ENCODE measurements at regions not wholly inside any gene's neighbourhood (a gene's known extent, or its start where the extent isn't known, plus 50 kb on each side); places are given as distances from the start of the nearest gene placed in this dataset.

DNA sequence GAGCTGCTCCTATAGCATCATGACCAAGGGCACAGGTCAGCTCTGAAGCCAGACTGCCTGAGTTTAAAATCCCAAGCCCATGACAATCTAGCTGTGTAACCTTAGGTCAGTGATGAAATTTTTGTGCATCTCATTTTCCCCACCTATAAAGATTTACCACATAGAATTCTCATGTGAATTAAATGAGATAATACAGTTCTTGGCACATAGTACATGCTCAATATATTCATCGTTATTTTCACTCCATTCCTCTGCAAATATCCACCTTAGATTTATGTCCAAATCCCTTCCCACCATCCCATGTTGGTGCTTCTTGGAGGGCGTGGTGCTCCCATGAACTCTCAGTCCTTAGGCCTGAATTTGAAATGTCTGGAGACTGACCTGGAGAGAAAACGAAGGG is 300.1 kb downstream of the TLE3 start:
- TF ChIP-seq RXRA (IDR thresholded peaks at IDR 0.05) (no peak), JUND (IDR thresholded peaks at IDR 0.05) (no peak), YY1 (IDR thresholded peaks at IDR 0.05) (no peak), SP1 (IDR thresholded peaks at IDR 0.05) (no peak)

DNA sequence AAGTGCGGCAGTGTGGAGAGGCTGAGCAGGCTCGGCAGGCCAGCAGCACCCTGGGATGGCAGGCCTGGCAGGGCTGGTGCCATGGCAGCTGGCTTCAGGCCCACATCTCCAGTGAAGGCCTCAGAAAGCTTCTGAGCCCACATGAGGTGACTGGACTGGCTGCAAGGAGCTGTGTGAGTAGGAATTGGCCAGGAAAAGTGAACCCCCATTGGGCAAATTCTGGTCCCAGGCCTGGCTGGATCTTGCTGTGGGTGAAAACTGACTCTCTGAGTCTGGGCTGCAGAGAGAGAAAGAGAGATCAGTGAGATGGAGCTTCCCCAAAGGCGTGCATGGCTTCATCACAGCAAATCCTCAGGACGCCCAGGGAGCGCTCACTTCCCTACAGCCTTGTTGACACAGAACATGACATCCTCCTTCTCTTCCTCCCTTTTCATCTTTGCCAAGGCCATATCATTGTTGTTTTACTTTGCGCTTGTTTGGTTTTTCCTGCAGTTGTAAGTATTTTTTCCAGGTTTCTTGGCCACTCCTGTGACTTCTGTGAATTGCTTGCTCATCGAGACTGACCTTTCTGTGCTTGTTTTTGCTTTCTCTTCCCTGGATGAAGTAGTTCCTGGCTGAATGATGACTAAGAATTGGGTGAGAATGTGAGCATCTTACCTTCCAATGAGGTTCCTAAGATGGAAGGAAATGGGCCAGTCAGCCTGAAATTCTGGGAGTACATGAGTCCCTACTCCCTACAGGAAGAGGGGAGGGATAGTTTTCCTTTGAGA is 299.1 kb downstream of the TLE3 start:
- no peak for DNase-seq (ENCODE audit: low spot score)
- Histone ChIP-seq H3K27me3 (ENCODE audit: control insufficient read depth in 4 of 4, insufficient read depth in 4 of 4, low read length in 3 of 4) (no peaks in the 10 kb centered on the region), H3K27ac (ENCODE audit: low read depth in 1 of 2, low read length in 2 of 2) (peak overlapping the region in 1 of 2 donors; percentile 7), H3K9ac (ENCODE audit: low read depth in 1 of 2, low read length in 2 of 2) (no peak overlapping the region), H3K4me1 (ENCODE audit: control insufficient read depth in 4 of 4, insufficient read depth in 4 of 4, low read length in 3 of 4) (no peaks in the 10 kb centered on the region), H3K9me3 (ENCODE audit: control insufficient read depth in 4 of 4, low read length in 3 of 4) (no peaks in the 10 kb centered on the region), H3K36me3 (ENCODE audit: control insufficient read depth in 4 of 4, insufficient read depth in 3 of 4, low read depth in 1 of 4, low read length in 3 of 4) (no peaks in the 10 kb centered on the region), H3K4me3 (ENCODE audit: low read depth in 1 of 3, low read length in 3 of 3) (no peak overlapping the region)
- 87% methylated on average over 7 of the region's 7 CpGs for WGBS
- TF ChIP-seq EGR1 (IDR thresholded peaks at IDR 0.05; ENCODE audit: low read depth in 2 of 2): no peak
- no peak for TF ChIP-seq RXRA (IDR thresholded peaks at IDR 0.05)
- no peak for TF ChIP-seq CTCF (IDR thresholded peaks at IDR 0.05; ENCODE audit: low read depth, low read length, missing input control)
- no peak for TF ChIP-seq RAD21 (IDR thresholded peaks at IDR 0.05)
- TF ChIP-seq SP1 (IDR thresholded peaks at IDR 0.05): no peak
- TF ChIP-seq ATF3 (IDR thresholded peaks at IDR 0.05): no peak
- no peak for TF ChIP-seq REST (IDR thresholded peaks at IDR 0.05)
- no peak for TF ChIP-seq ZBTB33 (IDR thresholded peaks at IDR 0.05)
- TF ChIP-seq YY1 (IDR thresholded peaks at IDR 0.05): no peak
- no peak for TF ChIP-seq FOXA1 (IDR thresholded peaks at IDR 0.05)
- no peak for TF ChIP-seq NR2F2 (IDR thresholded peaks at IDR 0.05)
- TF ChIP-seq GABPA (IDR thresholded peaks at IDR 0.05 in 1 of 2, conservative IDR thresholded peaks at IDR 0.05 in 1 of 2): no peak
- TF ChIP-seq TAF1 (conservative IDR thresholded peaks at IDR 0.05): no peak
- TF ChIP-seq, protein P1, sequence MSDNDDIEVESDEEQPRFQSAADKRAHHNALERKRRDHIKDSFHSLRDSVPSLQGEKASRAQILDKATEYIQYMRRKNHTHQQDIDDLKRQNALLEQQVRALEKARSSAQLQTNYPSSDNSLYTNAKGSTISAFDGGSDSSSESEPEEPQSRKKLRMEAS (IDR thresholded peaks at IDR 0.05): no peak
- no peak for TF ChIP-seq JUND (IDR thresholded peaks at IDR 0.05)
- no peak for TF ChIP-seq HNF4A (conservative IDR thresholded peaks at IDR 0.05)

More for the DNA sequence above, 300.1 kb downstream of the TLE3 start:
- H3K27ac ChIP-seq (ENCODE audit: low read depth in 1 of 2, low read length in 2 of 2): no peak overlapping the region
- no peaks in the 10 kb centered on the region for H3K9me3 ChIP-seq (ENCODE audit: control insufficient read depth in 4 of 4, low read length in 3 of 4)
- no peaks in the 10 kb centered on the region for H3K36me3 ChIP-seq (ENCODE audit: control insufficient read depth in 4 of 4, insufficient read depth in 3 of 4, low read depth in 1 of 4, low read length in 3 of 4)
- no peaks in the 10 kb centered on the region for H3K27me3 ChIP-seq (ENCODE audit: control insufficient read depth in 4 of 4, insufficient read depth in 4 of 4, low read length in 3 of 4)
- WGBS: 92% methylated on average over 3 of the region's 3 CpGs
- no peak overlapping the region for H3K4me3 ChIP-seq (ENCODE audit: low read depth in 1 of 3, low read length in 3 of 3)
- H3K4me1 ChIP-seq (ENCODE audit: control insufficient read depth in 4 of 4, insufficient read depth in 4 of 4, low read length in 3 of 4): no peaks in the 10 kb centered on the region
- DNase-seq (ENCODE audit: low spot score): no peak
- H3K9ac ChIP-seq (ENCODE audit: low read depth in 1 of 2, low read length in 2 of 2): no peak overlapping the region

All from liver (tissue), 8 donors.